SK-N-SH (cell line): ENCODE measurements at regions not wholly inside any gene's neighbourhood (a gene's known extent, or its start where the extent isn't known, plus 50 kb on each side); places are given as distances from the start of the nearest gene placed in this dataset.

ENCODE experiments used
- CTCF ChIA-PET: fragments of 300-600, 350-600 bp; formaldehyde crosslinking; extraction: SDS; loops from one replicate; lab custom pipeline; 2021; lab: Yijun Ruan, JAX
- POLR2A ChIA-PET: fragments of 350-600 bp; sonication (Branson Sonifier 250); formaldehyde crosslinking; extraction: SDS; loops from one replicate; lab custom pipeline; 2020; ENCODE audit warnings: antibody characterized with exemption, inconsistent platforms; lab: Yijun Ruan, JAX
- DNase-seq: peaks from one replicate; pipeline ENCODE4 v3.0.0; 2012
- H2AFZ ChIP-seq: fragments of 200-600 bp; sonication (generic); 2 replicates; pipeline ENCODE4 v1.8.1; 2016; ENCODE audit warnings: antibody characterized with exemption, mild to moderate bottlenecking, low read depth
- H3F3A ChIP-seq: fragments of 200-600 bp; sonication (generic); replicated peaks from 2 replicates; pipeline ENCODE3; 2016; ENCODE audit warnings: antibody characterized with exemption, mild to moderate bottlenecking; ENCODE audit not compliant: insufficient read depth
- H3K27ac ChIP-seq, 2 experiments: fragments of 200-500 bp in 1 of 2; fragments of 200-600 bp in 1 of 2; sonication (Bioruptor generic) in 1 of 2; sonication (generic), shearing (Covaris generic) in 1 of 2; 2 replicates each; pipeline versions ENCODE4 v1.5.1 to v1.6.1; 2014 to 2016; ENCODE audit warnings: low read depth in 2 of 2, inconsistent platforms in 1 of 2, low read length in 1 of 2, mild to moderate bottlenecking in 1 of 2, mixed read lengths in 1 of 2
- H3K27me3 ChIP-seq: fragments of 200-600 bp; sonication (generic), shearing (Covaris generic); 2 replicates; pipeline ENCODE4 v1.6.1; 2016; ENCODE audit warnings: mixed run types; ENCODE audit not compliant: insufficient read depth
- H3K36me3 ChIP-seq, 2 experiments: fragments of 200-500 bp in 1 of 2; fragments of 200-600 bp in 1 of 2; sonication (Bioruptor generic) in 1 of 2; sonication (generic) in 1 of 2; replicated peaks in 1 of 2; 2 replicates each; pipeline versions ENCODE3 to v1.5.1; 2014 to 2016; ENCODE audit warnings: low read length in 1 of 2, mild to moderate bottlenecking in 1 of 2; ENCODE audit not compliant: insufficient read depth in 2 of 2, control insufficient read depth in 1 of 2
- H3K4me1 ChIP-seq, 2 experiments: fragments of 200-500 bp in 1 of 2; fragments of 200-600 bp in 1 of 2; sonication (Bioruptor generic) in 1 of 2; sonication (generic), shearing (Covaris generic) in 1 of 2; 2 replicates each; pipeline versions ENCODE4 v1.5.1 to v1.6.1; 2014 to 2016; ENCODE audit warnings: low read depth in 1 of 2, low read length in 1 of 2, mixed run types in 1 of 2; ENCODE audit not compliant: insufficient read depth in 2 of 2, control insufficient read depth in 1 of 2
- H3K4me2 ChIP-seq: fragments of 200-600 bp; sonication (generic), shearing (Covaris generic); 2 replicates; pipeline ENCODE4 v1.6.1; 2017; ENCODE audit warnings: mixed run types
- H3K4me3 ChIP-seq, 2 experiments: fragments of 200-500 bp in 1 of 2; fragments of 200-600 bp in 1 of 2; sonication (Bioruptor generic) in 1 of 2; sonication (generic), shearing (Covaris generic) in 1 of 2; 2 replicates each; pipeline versions ENCODE4 v1.5.1 to v1.8.1; 2014 to 2016; ENCODE audit warnings: low read depth in 2 of 2, inconsistent platforms in 1 of 2, low read length in 1 of 2, mild to moderate bottlenecking in 1 of 2, mixed read lengths in 1 of 2, moderate library complexity in 1 of 2
- H3K79me2 ChIP-seq: fragments of 200-600 bp; sonication (generic); 2 replicates; pipeline ENCODE4 v1.8.1; 2017; ENCODE audit warnings: mild to moderate bottlenecking; ENCODE audit not compliant: insufficient read depth
- H3K9ac ChIP-seq: fragments of 200-600 bp; sonication (generic); 2 replicates; pipeline ENCODE4 v1.6.1; 2017; ENCODE audit warnings: mixed run types
- H3K9me2 ChIP-seq: fragments of 200-600 bp; sonication (generic); 2 replicates; pipeline ENCODE4 v1.6.1; 2017; ENCODE audit warnings: mixed run types
- H3K9me3 ChIP-seq: fragments of 200-600 bp; sonication (generic); 2 replicates; pipeline ENCODE4 v1.6.1; 2017; ENCODE audit warnings: mixed run types, mild to moderate bottlenecking, moderate library complexity
- H4K20me1 ChIP-seq: fragments of 200-600 bp; sonication (generic); 2 replicates; pipeline ENCODE4 v1.6.1; 2017; ENCODE audit warnings: mild to moderate bottlenecking, mixed run types; ENCODE audit not compliant: insufficient read depth
- EP300 ChIP-seq, 2 experiments: IDR thresholded peaks; 2 replicates each; pipeline versions ENCODE4 v1.4.0 to v1.6.1; 2012; ENCODE audit warnings: borderline replicate concordance in 1 of 2, low read depth in 1 of 2, low read length in 1 of 2
- FOSL2 ChIP-seq: IDR thresholded peaks from 2 replicates; pipeline ENCODE4 v1.4.0; 2012; ENCODE audit warnings: low read depth, mild to moderate bottlenecking, moderate library complexity, borderline replicate concordance
- FOXM1 ChIP-seq: IDR thresholded peaks from 2 replicates; pipeline ENCODE4 v1.4.0; 2012; ENCODE audit warnings: low read depth, mild to moderate bottlenecking
- NRF1 ChIP-seq: IDR thresholded peaks from 2 replicates; pipeline ENCODE4 v1.6.1; 2012; ENCODE audit warnings: low read depth, mild to moderate bottlenecking, low read length
- RCOR1 ChIP-seq: fragments of 150-350 bp; IDR thresholded peaks from 2 replicates; pipeline ENCODE4 v1.6.1; 2017; ENCODE audit warnings: antibody characterized with exemption, low read length
- RXRA ChIP-seq: IDR thresholded peaks from 2 replicates; pipeline ENCODE4 v1.4.0; 2012; ENCODE audit warnings: low read depth, mild to moderate bottlenecking, borderline replicate concordance
- TAF1 ChIP-seq: IDR thresholded peaks from 2 replicates; pipeline ENCODE4 v1.6.1; 2012; ENCODE audit warnings: low read depth, mild to moderate bottlenecking, low read length, moderate library complexity, borderline replicate concordance
- TEAD4 ChIP-seq: IDR thresholded peaks from 2 replicates; pipeline ENCODE4 v1.4.0; 2012; ENCODE audit warnings: mild to moderate bottlenecking, borderline replicate concordance; ENCODE audit not compliant: insufficient read depth
- WGBS: methylation state at CpG from one replicate; pipeline ENCODE4 v1.1.6; 2017; ENCODE audit warnings: low lambda C conversion rate; 5-methylcytosine and 5-hydroxymethylcytosine counted together
- TF ChIP-seq, protein P1 (sequence below): fragments of 150-350 bp; IDR thresholded peaks from 2 replicates; pipeline ENCODE4 v1.6.1; 2017; ENCODE audit warnings: antibody characterized with exemption, low read length, low read depth, borderline replicate concordance

DNA sequence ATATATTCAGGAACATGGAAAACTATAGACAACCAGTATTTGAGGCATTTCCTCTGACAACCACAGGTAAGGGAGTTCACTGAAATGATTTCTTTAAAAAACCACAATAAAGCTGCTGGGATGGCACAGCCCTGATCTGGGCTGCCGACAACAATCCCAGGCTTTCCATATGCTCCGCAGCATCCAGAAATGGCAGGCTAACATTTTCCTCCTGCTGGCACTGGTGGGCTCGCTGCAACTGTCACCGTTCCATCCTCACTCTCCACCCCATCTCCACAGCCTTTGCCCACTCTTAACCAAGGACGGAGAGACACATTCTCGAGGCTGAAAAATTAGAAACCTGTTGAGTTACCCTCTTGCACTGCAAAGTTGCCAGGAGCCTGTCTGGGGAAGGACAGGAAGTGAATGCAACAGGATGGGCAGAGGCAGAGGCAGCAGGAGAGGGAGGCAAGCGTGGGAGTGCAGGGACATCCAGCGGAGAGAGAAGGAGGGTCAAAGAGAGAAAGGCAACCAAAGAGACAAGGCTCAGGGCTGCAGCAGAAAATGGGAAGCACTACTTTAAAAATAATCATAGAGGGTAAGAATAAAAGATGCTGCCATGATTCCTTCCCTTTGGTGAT is 79.0 kb upstream of the ARRDC4 start (continued):
- TF ChIP-seq, protein P1, sequence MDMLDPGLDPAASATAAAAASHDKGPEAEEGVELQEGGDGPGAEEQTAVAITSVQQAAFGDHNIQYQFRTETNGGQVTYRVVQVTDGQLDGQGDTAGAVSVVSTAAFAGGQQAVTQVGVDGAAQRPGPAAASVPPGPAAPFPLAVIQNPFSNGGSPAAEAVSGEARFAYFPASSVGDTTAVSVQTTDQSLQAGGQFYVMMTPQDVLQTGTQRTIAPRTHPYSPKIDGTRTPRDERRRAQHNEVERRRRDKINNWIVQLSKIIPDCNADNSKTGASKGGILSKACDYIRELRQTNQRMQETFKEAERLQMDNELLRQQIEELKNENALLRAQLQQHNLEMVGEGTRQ, result no peak

DNA sequence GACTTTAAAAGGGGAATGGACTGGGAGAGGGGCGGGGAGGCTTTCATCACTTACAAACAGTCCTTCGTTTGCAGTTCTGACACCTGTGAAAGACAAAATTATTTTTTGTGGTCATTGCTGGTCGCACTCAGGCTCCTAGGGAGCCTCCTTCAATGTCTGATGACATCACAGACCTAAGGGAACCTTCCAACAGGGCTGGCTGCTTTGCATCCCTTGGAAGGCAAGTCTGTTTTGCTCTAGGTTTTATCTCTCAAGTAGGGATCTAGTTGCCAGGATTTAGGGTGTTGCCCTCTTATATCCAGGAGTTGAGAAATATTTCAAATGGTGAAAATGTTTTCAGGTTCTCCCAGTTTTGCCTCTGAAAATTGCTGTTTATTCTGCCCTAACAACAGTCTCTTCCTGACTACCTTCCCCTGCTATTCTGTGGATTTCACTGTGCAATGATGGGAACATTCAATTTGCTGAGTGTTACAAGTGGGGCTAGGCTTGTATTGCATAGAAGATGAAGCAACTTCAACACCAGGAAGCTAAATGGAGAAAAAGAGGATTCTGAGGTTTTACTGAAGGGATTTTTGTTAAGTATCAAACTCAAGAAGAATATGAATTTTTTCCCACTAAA is 75.9 kb upstream of the ARRDC4 start:
- Histone ChIP-seq H3K4me3 (no peak overlapping the region), H3K27ac (no peak overlapping the region), H3K36me3 (no peaks in the 10 kb centered on the region), H3K4me1 (no peaks in the 10 kb centered on the region), H3K9me2 (no peaks in the 10 kb centered on the region), H3K27me3 (peaks cover 8% of the 10 kb centered on the region; the same call in 1 of the 2 replicates), H3K9ac (no peak overlapping the region), H4K20me1 (no peaks in the 10 kb centered on the region), H3K4me2 (no peak overlapping the region), H3K79me2 (no peaks in the 10 kb centered on the region), H2AFZ (no peak overlapping the region), H3K9me3 (no peaks in the 10 kb centered on the region), H3F3A (no peaks in the 10 kb centered on the region)
- DNase-seq, result no peak
- WGBS, result 0% methylated on average over 3 of the region's 3 CpGs
- POLR2A ChIA-PET, result no interaction called here
- TF ChIP-seq TEAD4 (no peak), FOSL2 (no peak), RCOR1 (no peak), TAF1 (no peak), EP300 (IDR thresholded peaks at IDR 0.05; ENCODE audit: borderline replicate concordance in 1 of 2, low read depth in 1 of 2, low read length in 1 of 2) (no peak)
- CTCF ChIA-PET, result no interaction called here

DNA sequence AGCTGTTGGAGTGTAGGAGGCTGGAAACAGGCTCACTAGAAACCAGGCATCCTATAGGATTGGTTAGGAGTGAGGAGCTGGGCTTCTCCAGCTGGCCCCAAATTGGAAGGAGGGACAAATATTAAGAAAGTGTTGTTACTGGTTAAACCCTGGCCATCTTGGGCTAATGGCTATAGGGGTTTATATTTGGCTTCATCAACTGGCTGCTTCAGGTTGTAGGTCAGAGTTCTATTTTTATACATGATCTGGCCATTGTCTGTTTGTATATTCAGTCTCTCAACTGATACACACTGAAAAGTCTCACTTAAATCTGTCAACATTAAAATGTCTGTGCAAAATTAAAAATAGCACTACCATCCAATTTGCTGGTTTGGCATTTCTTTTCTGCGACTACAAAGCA is 70.2 kb upstream of the ARRDC4 start:
- H3K36me3 ChIP-seq, result no peaks in the 10 kb centered on the region
- H3K79me2 ChIP-seq, result no peaks in the 10 kb centered on the region
- H3K27ac ChIP-seq, result no peak overlapping the region
- H3K4me2 ChIP-seq, result no peak overlapping the region
- H3K9ac ChIP-seq, result no peak overlapping the region
- H4K20me1 ChIP-seq, result no peaks in the 10 kb centered on the region
- no peak for TF ChIP-seq NRF1
- no peak for TF ChIP-seq FOXM1
- TF ChIP-seq RXRA, result no peak
- ChIA-PET POLR2A (no interaction called here), CTCF (interaction anchor here (1.9 kb wide), 1 partner anchor 18 kb away, joined by 5 read pairs; no protein-coding TSS in a partner anchor)
- H3K27me3 ChIP-seq, result peaks cover 13% of the 10 kb centered on the region; the same call in 1 of the 2 replicates
- no peak for DNase-seq
- no peaks in the 10 kb centered on the region for H3K4me1 ChIP-seq
- WGBS, result 17% methylated on average over 1 of the region's 1 CpG
- H3K4me3 ChIP-seq, result no peak overlapping the region
- H2AFZ ChIP-seq, result no peak overlapping the region
- H3K9me3 ChIP-seq, result no peaks in the 10 kb centered on the region
- no peaks in the 10 kb centered on the region for H3F3A ChIP-seq
- H3K9me2 ChIP-seq, result no peaks in the 10 kb centered on the region
